HG03442 (cell line): ENCODE measurements at regions not wholly inside any gene's neighbourhood (a gene's known extent, or its start where the extent isn't known, plus 50 kb on each side); places are given as distances from the start of the nearest gene placed in this dataset.
A peak's percentile ranks its signal among the peaks of the same experiment; 100 is the strongest.
"Not testable (repeated sequence)": the region's sequence is repeated elsewhere in the genome, so short reads cannot be mapped to it uniquely, and the experiment has no call there.

Experiments used
- ATAC-seq: cut with Tn5 transposase; IDR thresholded peaks from one replicate; pipeline ENCODE4 v1.9.1; 2021; ENCODE audit warnings: mild to moderate bottlenecking, moderate library complexity; ENCODE audit not compliant: unreplicated experiment

GRCh38 chr4:56148428-56148827, 199.7 kb downstream of the CEP135 start:
- ATAC-seq: no peak

GRCh38 chr4:56147371-56147770, 198.6 kb downstream of the CEP135 start:
- ATAC-seq: no peak

- no peak for ATAC-seq
These were observed 198.2 kb downstream of the CEP135 start for GRCh38 chr4:56146956-56147355.

- ATAC-seq: no peak
These were observed 193.3 kb downstream of the CEP135 start for GRCh38 chr4:56142088-56142487.

GRCh38 chr4:56139241-56139827, 190.6 kb downstream of the CEP135 start:
- ATAC-seq: no peak

- ATAC-seq: not testable (repeated sequence)
These were observed 186.1 kb downstream of the CEP135 start for GRCh38 chr4:56134834-56135233.

GRCh38 chr4:56134266-56134665, 185.5 kb downstream of the CEP135 start:
- no peak for ATAC-seq

- ATAC-seq: no peak
These were observed 184.1 kb downstream of the CEP135 start for GRCh38 chr4:56132835-56133234.

- not testable (repeated sequence) for ATAC-seq
These were observed 183.4 kb downstream of the CEP135 start for GRCh38 chr4:56132188-56132587.

GRCh38 chr4:56130606-56131155, 181.9 kb downstream of the CEP135 start:
- no peak for ATAC-seq

GRCh38 chr4:56129431-56129861, 180.7 kb downstream of the CEP135 start:
- peak; percentile 42 for ATAC-seq

- no peak for ATAC-seq
These were observed 179.5 kb downstream of the CEP135 start for GRCh38 chr4:56128213-56128612.

- no peak for ATAC-seq
These were observed 179.0 kb downstream of the CEP135 start for GRCh38 chr4:56127716-56128115.

- ATAC-seq: no peak
These were observed 174.8 kb downstream of the CEP135 start for GRCh38 chr4:56123547-56123946.

GRCh38 chr4:56123051-56123450, 174.3 kb downstream of the CEP135 start:
- no peak for ATAC-seq

GRCh38 chr4:56118845-56119244, 170.1 kb downstream of the CEP135 start:
- no peak for ATAC-seq

- ATAC-seq: no peak
These were observed 169.3 kb downstream of the CEP135 start for GRCh38 chr4:56118055-56118454.

- ATAC-seq: no peak
These were observed 167.2 kb downstream of the CEP135 start for GRCh38 chr4:56115898-56116297.

- ATAC-seq: no peak
These were observed 163.6 kb downstream of the CEP135 start for GRCh38 chr4:56112377-56112776.

- ATAC-seq: no peak
These were observed 157.7 kb downstream of the CEP135 start for GRCh38 chr4:56106180-56107147.

GRCh38 chr4:56104188-56104587, 155.4 kb downstream of the CEP135 start:
- no peak for ATAC-seq

- no peak for ATAC-seq
These were observed 153.9 kb downstream of the CEP135 start for GRCh38 chr4:56102601-56103000.
